Germinal center (tissue), 1 donor: ENCODE measurements at regions not wholly inside any gene's neighbourhood (a gene's known extent, or its start where the extent isn't known, plus 50 kb on each side); places are given as distances from the start of the nearest gene placed in this dataset.
"Not testable (repeated sequence)": the region's sequence is repeated elsewhere in the genome, so short reads cannot be mapped to it uniquely, and the experiment has no call there.

ENCODE experiments used
- DNase-seq: peaks from one replicate; pipeline ENCODE4 v3.0.0; 2012; ENCODE audit warnings: mixed read lengths, low spot score

DNA sequence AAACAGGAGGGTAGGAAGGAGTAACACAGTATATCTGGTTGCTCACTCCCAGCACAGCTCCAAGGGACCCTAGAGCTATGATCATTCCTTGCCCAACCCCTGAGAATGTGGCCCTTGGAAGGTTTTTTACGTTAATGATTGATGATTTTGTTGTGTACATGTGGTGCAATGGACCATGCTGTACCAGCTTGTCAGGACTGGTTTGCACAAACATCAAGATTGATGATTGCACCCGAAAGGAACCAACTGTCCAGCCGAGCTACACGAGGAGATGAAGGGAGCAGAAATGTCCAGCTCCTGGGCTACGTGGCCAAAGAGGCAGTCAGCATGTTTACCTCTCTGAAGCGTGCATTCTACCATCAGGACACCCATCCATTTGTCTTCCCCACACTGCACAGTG is 83.2 kb upstream of the USP9X start:
- no peak for DNase-seq

DNA sequence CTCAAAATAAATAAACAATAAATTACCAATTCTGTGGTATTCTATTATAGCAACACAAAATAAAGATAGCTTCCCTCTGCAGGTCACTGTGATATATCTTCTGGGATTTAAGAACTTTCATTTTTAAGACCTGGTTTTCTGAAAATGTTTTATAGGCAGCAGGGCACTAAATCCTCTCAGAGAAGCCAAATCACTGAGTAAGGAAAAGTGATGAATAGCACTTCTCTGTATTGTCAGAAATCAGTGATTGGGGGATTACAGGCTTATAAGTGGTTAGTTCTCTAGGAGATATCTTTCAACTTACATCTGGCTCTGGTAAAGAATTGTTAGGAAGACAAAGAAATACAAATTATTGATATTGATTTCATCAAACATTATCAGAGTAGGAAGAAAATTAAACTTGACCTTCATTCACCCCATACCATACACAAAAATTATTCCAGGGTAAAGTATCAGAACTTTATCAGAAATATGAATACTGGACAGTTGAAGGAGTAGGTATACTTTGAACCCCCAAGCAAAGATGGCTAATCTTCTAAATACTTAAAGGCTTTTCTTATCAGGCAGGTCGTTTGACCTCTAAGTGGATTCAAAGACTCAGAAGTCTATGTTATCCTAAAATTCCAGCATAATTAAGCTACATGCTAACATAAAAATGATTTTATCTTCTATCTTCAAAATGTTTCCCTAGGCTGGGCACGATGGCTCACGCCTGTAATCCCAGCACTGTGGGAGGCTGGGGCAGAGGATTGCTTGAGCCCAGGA is 81.6 kb upstream of the USP9X start:
- DNase-seq = no peak

DNA sequence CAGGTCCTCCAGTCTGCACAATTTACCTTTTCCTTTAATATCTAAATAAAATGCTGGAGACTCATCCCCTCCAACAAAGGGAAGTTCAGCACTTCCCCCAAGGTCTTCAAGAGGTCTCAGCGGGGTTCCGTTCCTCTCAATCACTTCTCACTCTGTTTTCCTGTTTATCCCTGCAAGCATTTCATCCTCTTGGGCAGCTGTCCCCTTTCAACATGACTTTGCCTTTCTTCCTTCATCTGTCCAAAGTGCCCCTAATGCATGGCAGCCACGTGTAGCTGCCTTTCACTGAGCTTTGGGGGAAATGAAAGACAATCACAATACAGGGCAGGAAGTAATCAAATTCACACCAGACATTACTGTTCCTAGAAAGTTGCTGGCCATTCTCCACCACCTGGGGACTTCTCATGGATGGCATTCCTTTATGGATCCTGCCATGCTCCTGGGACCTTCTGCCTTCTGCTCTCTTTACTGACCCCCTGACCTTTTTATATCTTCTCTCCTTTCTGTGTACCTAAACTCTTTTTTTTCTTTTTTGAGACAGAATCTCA is 79.7 kb upstream of the USP9X start:
- DNase-seq = no peak

DNA sequence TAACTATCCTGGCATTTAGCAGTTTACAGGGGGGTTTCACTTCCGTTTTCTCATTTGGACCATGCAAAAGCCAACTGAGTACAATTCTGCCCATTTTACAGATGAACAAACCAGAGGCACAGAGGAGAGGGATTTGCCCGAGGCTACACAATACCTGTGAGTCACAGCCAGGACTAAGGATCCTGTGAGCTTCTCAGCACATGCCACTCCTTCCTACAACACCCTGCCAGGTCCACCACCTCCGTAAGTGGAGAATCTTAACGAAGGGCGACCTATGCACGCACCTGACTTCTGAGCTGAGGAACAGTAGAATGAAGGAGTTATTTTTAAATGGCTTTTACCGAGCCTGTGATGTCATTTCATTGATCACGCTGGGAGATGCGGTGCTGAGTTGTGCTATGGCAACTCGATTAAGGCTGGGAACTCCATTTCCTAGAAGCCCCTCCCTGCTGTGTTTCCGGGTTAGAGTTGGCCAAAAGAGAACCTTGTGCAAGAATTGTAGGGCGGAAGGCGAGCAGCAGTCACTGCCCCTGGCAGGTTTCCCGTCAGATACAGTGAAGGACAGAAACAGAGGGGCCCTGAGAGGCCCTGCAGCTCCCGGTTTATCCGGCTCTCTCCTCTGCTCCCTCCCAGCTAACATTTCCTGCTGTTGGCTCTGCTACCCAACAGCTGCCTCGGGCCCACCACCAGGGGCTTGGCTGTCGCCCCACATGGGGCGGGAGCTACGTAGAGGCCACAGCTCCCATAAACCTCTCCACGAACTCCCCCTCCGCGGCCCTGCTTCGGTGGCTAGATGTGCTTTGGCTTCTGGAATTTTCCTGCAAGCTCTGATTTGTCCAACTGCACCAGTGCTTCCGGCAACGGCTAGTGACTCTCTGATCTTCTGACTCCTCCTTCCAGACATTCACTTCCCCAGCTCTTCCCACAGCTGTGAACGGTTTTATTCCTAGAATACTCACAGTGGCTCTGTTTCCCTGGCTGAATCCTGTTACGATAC is 75.1 kb upstream of the USP9X start:
- DNase-seq = peak; percentile 22

DNA sequence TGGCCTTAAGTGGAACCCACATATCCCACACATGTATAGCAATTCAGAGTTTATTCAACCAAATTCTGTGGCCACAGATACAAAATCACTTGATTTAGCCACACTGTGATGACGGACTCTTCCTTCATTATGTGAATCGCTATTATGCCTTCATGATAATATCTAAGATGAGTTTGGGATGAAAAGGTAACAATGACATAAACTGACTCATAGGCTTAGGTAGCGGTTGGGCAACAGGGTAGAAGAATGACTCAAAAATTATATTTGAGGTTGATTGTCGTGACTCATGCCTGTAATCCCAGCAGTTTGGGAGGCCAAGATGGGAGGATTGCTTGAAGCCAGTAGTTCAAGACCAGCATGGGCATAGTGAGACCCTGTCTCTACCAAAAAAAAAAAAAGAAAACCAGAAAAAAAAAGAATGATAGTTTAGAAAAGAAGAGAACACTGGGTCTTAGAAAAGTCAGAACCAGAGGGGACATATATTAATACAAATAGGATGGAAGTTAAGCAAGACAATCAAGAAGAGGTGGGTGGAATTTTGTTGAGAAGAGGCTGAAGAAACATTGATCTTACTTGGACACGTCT is 70.4 kb upstream of the USP9X start:
- no peak for DNase-seq

DNA sequence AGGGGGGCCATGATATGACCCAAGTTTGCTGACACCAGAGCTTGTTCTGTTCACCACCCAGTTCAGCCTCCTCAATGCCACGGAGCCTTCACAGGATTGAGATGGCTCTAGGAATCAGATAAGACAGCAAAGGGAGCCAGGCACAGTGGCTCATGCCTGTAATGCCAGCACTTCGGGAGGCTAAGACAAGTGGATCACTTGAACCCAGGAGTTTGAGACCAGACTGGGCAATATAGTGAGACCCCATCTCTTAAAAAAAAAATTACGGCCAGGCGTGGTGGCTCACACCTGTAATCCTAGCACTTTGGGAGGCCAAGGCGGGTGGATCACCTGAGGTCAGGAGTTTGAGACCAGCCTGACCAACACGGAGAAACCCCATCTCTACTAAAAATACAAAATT is 67.5 kb upstream of the USP9X start:
- DNase-seq = not testable (repeated sequence)

DNA sequence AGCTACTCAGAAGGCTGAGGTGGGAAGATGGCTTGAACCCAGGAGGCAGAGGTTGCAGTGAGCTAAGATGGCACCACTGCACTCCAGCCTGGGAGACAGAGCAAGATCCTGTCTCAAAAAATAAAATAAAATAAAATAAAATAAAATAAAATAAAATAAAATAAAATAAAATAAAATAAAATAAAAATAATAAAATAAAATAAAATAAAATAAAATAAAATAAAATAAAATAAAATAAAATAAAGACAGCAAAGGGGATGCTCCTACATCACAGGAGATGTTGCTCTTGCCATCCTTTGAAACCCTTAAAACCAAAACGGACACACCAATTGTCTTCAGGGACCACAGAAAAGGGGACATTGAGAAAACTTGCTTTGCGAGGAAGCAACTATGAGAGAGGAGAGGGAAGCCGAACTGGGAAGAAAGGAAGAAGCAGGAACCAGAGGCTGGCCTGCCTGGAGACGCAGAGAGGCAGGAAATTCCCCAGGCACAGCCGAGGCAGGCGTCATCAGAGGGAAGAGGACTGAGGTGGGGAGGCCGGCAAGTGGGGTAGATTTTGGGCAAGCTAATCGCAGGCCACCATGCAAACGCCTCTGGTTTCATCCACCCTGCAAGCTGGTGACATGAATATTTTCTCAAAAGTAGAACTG is 66.7 kb upstream of the USP9X start:
- DNase-seq = not testable (repeated sequence)

DNA sequence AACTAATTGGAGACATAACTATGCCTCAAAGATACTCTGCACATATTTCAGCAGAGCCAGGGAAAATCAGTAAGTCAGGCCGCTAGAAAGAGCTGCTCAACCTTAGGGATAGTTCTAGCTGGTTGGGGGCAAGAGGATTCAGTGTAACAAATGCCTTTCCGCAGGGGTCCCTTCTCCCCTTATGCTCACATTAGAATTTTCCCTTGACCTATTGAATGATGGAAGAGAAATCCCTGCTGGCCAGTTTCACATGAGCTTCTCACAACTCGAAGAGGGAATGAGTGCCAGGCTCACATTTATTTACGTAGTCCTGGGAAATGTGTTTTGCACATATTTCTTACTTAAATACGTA is 66.2 kb upstream of the USP9X start:
- DNase-seq = no peak

DNA sequence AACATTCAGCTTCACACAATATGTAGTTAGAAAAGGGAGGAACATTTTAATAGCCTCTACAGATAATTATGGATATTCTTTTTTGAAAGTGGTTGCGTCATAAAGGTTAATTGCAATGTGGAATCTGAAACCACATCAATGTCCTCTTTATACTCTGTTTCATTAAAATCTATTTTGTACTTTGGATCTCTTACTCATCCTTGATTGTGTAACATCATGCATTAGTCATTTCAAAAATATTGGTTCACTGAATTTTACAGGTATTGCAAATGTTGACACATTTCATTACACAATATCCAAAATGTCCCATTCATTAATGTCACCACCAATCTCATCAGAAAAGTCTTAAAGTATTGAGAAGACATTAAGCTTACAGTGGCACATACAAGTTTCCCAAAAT is 62.7 kb upstream of the USP9X start:
- DNase-seq = no peak

DNA sequence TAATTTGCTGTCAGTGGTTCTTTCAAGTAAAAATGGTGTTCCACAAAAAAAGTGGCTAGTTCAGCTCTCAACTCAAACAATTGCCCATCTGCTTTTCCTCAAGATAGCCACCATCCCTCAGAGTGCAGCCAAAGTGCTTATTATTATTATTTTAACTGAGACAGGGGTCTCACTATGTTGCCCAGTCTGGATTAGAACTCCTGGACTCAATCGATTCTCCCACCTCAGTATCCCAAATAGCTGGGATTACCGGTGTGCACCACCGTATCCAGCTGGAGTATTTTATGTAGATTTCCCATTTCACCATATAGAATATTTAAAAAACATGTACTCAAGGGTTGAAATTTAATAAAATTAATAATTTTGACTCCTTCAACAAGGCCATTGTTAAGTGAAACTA is 62.1 kb upstream of the USP9X start:
- no peak for DNase-seq

DNA sequence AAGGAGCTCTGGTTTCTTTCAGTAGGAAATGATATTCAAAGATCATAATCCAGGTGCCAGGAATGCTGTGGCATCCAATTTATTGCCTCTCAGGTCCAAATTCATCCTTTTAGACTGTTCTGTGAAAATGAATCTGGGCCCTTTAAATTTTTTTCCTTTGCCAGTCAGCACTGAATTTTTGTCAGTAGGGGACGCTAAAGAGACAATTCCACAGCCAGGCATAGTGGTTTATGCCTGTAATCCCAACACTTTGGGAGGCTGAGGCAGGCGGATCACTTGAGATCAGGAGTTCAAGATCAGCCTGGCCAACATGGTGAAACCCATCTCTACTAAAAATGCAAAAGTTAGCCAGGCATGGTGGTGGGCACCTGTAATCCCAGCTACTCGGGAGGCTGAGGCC is 60.9 kb upstream of the USP9X start:
- DNase-seq = not testable (repeated sequence)

DNA sequence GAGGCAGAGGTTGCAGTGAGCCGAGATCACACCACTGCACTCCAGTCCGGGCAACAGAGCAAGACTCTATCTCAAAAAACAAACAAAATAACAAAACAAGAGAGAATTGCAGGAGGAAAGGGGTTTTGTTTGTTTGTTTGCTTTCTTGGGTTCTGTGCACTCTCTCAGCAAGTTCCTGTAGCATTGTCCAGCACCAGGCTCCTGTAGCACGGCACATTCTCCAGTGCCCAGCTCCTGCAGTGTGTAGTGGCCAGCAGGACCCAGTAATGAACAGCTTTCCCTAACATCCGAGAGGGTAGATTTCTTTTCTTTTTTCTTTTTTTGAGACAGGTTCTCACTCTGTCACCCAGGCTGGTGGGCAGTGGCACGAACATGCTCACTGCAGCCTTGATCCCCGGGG is 60.5 kb upstream of the USP9X start:
- DNase-seq = no peak

DNA sequence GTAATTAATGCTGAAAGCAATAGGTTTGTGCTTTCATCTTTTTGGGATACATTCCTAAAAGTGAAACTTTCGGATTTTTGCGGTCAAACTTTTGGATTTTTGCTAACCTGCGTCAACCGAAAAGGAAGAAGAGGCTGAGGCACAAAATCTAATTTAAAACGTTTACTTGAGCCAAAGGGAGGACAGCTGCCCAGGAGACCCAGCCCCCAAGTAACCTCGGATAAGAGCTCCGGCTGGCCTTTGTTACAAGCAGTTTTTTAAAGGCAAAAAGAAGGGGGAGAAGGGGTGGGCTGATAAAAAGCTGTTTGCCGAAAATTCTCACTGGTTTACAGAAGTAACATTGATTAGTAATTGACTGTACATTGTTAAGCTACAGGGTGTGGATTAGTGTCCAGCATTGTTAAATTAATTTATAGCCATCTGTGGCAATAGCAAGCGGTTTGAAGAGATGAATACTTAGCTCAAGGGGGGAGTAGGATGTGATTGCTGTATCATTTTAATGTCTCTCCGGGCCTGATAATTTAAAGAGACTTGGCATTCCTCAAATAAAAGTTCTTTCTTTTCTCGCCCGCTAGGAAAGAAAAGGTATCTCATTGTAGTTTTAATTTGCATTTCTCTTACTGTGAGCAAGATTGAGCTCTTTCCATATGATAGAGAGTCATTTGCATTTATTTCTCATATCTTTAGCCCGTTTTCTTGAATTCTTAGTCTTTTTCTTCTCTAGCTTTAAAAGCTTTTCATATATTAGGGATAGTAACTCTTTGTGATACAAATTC is 59.1 kb upstream of the USP9X start:
- no peak for DNase-seq

DNA sequence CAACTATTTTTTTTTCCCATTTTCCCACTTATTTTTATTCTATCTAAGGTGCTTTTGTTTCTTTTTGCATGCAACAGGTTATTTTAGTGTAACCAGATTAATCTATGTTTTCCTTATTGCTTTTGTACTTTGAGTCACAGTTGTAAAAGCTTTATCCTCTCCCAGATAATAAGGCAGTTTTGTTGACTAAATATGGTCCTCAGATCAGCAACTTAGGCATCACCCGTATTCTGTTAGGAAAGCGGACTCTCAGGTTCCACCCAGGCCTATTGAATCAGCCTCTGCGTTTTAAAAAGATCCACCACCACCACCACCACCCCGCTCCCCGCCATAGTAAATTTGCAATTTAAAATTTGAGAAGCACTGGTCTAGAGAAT is 58.6 kb upstream of the USP9X start:
- DNase-seq = no peak

DNA sequence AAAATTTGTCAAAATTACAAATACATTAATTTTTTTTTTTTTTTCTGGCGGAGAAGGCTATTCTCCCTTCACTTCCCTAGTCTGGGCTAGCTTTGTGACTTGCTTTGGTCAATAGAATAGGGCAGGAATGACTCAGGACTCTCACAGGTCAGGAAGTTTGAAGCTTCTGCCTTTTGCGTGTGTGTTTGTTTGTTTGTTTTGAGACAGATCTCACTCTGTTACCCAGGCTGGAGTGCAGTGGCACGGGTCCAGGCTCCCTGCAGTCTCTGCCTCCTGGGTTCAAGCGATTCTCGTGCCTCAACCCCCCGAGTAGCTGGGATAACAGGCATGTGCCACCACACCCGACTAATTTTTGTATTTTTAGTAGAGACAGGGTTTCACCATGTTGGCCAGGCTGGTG is 55.9 kb upstream of the USP9X start:
- no peak for DNase-seq

DNA sequence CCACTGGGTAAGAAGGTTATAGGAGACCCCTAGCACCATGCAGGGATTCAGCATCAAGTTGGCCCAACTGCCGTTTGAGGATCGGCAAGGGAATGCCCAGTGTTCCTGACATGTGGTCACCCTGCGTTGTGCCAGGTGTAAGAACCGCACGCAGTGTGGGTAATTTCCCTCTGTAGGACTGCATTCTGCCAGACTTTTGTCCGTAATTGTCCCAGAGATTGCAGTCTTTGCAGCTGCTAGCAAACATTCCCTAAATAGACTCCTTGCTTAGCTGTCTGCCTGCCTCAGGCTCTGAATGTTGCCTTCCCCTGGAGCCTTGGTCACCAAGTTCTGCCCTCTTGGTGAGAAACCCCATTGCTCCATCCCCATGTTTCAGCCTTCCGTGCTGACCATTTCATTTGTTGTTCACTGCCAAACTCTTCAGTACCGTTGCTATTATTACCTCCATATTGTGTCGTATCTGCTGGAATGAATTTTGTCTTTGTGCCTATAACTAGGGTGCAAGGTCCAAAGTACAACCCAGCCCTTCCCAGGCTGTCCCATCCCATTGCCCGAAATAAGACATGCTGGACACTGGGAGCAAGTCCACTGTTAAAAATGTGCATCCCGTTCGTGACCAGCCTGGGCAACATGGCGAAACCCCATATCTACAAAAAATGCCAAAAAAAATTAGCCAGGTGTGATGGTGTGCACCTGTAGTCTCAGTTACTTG is 53.8 kb upstream of the USP9X start:
- DNase-seq = no peak

DNA sequence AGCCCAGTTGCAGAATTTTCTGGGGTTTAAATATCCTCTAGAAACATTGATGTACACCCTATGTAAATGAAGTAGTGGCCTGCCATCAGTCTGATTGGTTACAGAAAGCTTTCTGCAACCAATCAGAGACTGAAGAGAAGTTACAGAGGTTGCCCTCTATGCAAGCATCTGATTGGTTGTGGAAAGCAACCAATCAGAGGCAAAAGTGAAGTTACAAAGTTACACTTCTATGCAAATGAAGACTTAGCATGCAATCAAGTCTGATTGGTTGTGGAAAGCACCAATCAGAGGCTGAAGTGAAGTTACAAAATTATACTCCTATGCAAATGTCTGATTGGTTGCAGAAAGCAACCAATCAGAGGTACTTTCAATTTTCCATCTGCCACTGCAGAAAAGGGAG is 51.9 kb upstream of the USP9X start:
- DNase-seq = no peak

DNA sequence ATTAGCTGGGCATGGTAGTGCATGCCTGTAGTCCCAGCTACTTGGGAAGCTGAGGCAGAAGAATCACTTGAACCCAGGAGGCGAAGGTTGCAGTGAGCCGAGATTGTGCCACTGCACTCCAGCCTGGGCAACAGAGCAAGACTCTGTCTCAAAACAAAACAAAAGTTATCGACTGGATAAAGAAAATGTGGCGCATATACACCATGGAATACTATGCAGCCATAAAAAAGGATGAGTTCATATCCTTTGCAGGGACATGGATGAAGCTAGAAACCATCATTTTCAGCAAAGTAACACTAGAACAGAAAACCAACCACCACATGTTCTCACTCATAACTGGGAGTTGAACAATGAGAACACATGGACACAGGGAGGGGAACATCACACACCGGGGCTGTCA is 50.3 kb upstream of the USP9X start:
- DNase-seq = not testable (repeated sequence)
